ENCODE measurements at regions not wholly inside any gene's neighbourhood (a gene's known extent, or its start where the extent isn't known, plus 50 kb on each side); places are given as distances from the start of the nearest gene placed in this dataset.

DNA sequence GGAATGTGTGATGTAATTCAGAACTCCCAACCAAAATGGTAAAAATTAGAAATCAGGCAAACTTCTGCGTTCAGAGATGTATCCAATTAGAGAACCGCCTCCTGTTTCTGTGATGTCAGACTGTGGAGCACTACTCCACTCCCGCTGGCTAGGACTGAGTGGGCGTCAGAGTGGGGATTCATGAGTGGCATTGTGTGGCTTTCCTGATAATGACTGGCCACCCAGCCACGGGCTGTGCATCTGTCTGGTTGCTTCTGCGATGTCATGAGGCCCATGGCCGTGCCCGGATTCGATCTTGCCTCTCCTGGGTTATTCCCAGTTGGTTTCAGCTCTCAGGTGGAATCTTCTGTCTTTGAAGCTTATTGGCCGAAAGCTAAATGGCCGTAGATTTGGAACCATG is 87.1 kb upstream of the KCNA1 start:
- no peak overlapping the region for H3K27ac ChIP-seq (ENCODE audit: poor library complexity, severe bottlenecking)

DNA sequence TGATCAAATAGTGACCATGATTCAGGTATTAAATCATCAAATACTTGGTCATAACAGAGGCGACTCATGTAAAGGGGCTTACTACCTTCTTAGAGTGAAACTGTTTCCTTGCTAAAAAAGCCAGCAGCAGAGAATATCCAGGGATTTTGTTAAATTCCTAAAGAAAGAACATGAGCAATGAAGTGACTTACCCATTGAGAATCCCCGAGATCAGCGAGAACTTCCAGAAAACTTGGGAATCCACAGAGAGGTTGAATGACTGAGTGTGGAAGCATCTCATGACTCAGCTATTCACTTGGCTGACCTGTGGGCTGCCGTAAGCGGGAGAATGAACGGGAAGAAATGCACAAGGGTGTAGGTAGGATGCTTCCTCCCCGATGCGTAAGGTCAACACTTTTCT is 85.3 kb upstream of the KCNA1 start:
- Histone ChIP-seq H3K4me1 (ENCODE audit: insufficient read depth, poor library complexity, severe bottlenecking) (no peaks in the 10 kb centered on the region), H3K36me3 (ENCODE audit: low read depth) (no peaks in the 10 kb centered on the region), H3K27me3 (ENCODE audit: insufficient read depth, poor library complexity, severe bottlenecking) (no peaks in the 10 kb centered on the region), H3K4me3 (ENCODE audit: severe bottlenecking) (no peak overlapping the region), H3K27ac (ENCODE audit: poor library complexity, severe bottlenecking) (no peak overlapping the region), H3K9me3 (ENCODE audit: severe bottlenecking) (no peaks in the 10 kb centered on the region)
- TF ChIP-seq, protein P1, sequence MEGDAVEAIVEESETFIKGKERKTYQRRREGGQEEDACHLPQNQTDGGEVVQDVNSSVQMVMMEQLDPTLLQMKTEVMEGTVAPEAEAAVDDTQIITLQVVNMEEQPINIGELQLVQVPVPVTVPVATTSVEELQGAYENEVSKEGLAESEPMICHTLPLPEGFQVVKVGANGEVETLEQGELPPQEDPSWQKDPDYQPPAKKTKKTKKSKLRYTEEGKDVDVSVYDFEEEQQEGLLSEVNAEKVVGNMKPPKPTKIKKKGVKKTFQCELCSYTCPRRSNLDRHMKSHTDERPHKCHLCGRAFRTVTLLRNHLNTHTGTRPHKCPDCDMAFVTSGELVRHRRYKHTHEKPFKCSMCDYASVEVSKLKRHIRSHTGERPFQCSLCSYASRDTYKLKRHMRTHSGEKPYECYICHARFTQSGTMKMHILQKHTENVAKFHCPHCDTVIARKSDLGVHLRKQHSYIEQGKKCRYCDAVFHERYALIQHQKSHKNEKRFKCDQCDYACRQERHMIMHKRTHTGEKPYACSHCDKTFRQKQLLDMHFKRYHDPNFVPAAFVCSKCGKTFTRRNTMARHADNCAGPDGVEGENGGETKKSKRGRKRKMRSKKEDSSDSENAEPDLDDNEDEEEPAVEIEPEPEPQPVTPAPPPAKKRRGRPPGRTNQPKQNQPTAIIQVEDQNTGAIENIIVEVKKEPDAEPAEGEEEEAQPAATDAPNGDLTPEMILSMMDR (IDR thresholded peaks at IDR 0.05; ENCODE audit: poor library complexity, severe bottlenecking): no peak
- ATAC-seq (ENCODE audit: low read depth) (peak; percentile 77), DNase-seq (ENCODE audit: low spot score) (no peak)

More for the DNA sequence above, 87.1 kb upstream of the KCNA1 start:
- no peak for ATAC-seq (ENCODE audit: low read depth)
- TF ChIP-seq, protein P1 (IDR thresholded peaks at IDR 0.05; ENCODE audit: poor library complexity, severe bottlenecking): no peak
- Histone ChIP-seq H3K4me1 (ENCODE audit: insufficient read depth, poor library complexity, severe bottlenecking) (no peaks in the 10 kb centered on the region), H3K36me3 (ENCODE audit: low read depth) (no peaks in the 10 kb centered on the region), H3K27me3 (ENCODE audit: insufficient read depth, poor library complexity, severe bottlenecking) (peaks cover 13% of the 10 kb centered on the region), H3K9me3 (ENCODE audit: severe bottlenecking) (no peaks in the 10 kb centered on the region), H3K4me3 (ENCODE audit: severe bottlenecking) (no peak overlapping the region)
- DNase-seq (ENCODE audit: low spot score): no peak

DNA sequence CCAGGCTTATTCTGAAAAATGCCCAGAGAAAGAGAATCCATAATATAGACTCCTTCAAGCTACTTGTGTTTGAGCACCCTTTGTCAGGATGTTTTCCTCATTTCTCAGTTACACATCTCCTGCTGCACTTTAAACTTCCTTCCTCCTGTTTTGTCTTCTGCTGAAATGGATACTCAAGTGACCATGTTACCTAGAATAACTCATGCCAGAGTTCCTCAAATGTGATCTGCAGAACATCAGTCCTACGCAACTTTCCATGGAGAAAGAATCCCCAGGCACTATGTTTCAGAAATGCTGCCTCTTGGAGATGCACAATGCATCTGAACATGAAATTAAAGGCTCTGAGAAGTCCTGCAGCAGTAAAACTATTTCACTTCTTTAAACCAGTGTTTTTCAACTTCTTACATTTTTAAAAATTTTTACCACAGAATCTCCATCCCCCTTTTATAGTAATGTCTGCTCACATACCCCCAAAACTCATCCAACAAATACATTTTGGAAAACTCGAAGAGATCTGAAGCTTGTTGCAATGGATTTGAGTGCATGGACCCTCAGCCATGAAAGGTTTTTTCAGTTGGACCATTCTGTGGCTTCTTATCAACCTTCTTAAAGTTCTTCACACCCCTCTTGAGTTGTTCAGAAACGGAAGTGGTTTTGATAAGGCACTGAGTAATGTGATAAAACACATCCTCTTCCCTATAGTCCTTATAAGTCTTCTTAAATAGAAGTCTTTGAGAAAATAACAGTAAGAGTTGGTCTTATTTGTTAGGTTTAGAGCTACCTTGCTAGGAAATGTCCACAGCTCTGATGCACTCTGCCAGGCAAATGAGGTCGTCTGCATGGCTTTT is 84.5 kb upstream of the KCNA1 start:
- Histone ChIP-seq H3K36me3 (ENCODE audit: low read depth) (no peaks in the 10 kb centered on the region), H3K27ac (ENCODE audit: poor library complexity, severe bottlenecking) (no peak overlapping the region)

DNA sequence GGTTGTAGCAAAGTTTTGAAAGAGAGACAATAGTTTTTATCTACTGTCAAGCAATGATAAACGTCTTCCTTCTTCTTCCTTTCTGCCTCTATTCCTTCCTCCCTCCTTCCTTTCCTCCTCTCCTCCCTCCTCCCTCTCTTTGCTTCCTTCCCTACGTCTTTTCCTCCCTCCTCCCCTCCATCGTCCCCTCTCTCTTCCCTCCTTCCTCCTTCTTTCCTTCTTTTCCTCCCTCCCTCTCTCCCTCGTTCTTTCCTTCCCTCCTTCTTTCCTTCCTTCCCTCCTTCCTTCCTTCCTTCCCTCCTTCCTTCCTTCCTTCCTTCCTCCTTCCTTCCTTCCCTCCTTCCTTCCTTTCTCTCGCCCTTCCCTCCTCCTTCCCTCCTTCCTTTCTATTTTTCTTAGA is 82.8 kb upstream of the KCNA1 start:
- ATAC-seq (ENCODE audit: low read depth) (no peak), DNase-seq (ENCODE audit: low spot score) (no peak)
- H3K4me3 ChIP-seq (ENCODE audit: severe bottlenecking): no peak overlapping the region
- TF ChIP-seq, protein P1 (IDR thresholded peaks at IDR 0.05; ENCODE audit: poor library complexity, severe bottlenecking): no peak
- H3K9me3 ChIP-seq (ENCODE audit: severe bottlenecking): no peaks in the 10 kb centered on the region
- no peaks in the 10 kb centered on the region for H3K4me1 ChIP-seq (ENCODE audit: insufficient read depth, poor library complexity, severe bottlenecking)
- H3K36me3 ChIP-seq (ENCODE audit: low read depth): no peaks in the 10 kb centered on the region
- no peaks in the 10 kb centered on the region for H3K27me3 ChIP-seq (ENCODE audit: insufficient read depth, poor library complexity, severe bottlenecking)
- H3K27ac ChIP-seq (ENCODE audit: poor library complexity, severe bottlenecking): no peak overlapping the region

More for the DNA sequence above, 84.5 kb upstream of the KCNA1 start:
- no peak overlapping the region for H3K4me3 ChIP-seq (ENCODE audit: severe bottlenecking)
- ATAC-seq (ENCODE audit: low read depth): no peak
- H3K4me1 ChIP-seq (ENCODE audit: insufficient read depth, poor library complexity, severe bottlenecking): no peaks in the 10 kb centered on the region
- TF ChIP-seq, protein P1 (IDR thresholded peaks at IDR 0.05; ENCODE audit: poor library complexity, severe bottlenecking): no peak
- H3K27me3 ChIP-seq (ENCODE audit: insufficient read depth, poor library complexity, severe bottlenecking): no peaks in the 10 kb centered on the region
- H3K9me3 ChIP-seq (ENCODE audit: severe bottlenecking): no peaks in the 10 kb centered on the region
- no peak for DNase-seq (ENCODE audit: low spot score)

DNA sequence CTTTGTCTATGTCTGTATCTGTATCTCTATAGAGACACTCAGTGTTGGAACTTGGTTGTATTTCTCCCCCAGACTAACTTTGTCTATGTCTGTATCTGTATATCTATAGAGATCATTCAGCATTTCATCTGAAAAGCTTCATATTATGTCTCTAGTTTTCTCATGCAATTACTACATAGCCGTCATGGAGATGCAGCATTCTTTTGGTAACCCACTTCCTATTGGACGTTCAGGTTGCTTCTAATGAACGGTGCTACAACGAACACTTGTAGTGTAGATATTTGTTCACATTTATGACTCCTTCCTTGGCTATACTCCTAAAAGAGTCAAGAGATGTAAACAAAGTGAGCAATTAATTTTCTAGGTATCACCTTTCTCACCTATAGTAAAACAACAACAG is 81.5 kb upstream of the KCNA1 start:
- H3K4me1 ChIP-seq (ENCODE audit: insufficient read depth, poor library complexity, severe bottlenecking): no peaks in the 10 kb centered on the region
- ATAC-seq (ENCODE audit: low read depth): no peak
- DNase-seq (ENCODE audit: low spot score): no peak
- no peak overlapping the region for H3K4me3 ChIP-seq (ENCODE audit: severe bottlenecking)
- H3K9me3 ChIP-seq (ENCODE audit: severe bottlenecking): no peaks in the 10 kb centered on the region
- no peaks in the 10 kb centered on the region for H3K27me3 ChIP-seq (ENCODE audit: insufficient read depth, poor library complexity, severe bottlenecking)
- no peak overlapping the region for H3K27ac ChIP-seq (ENCODE audit: poor library complexity, severe bottlenecking)
- no peaks in the 10 kb centered on the region for H3K36me3 ChIP-seq (ENCODE audit: low read depth)
- TF ChIP-seq, protein P1 (IDR thresholded peaks at IDR 0.05; ENCODE audit: poor library complexity, severe bottlenecking): no peak

All from RWPE2 (cell line).